AG09319 (cell line): ENCODE measurements at regions not wholly inside any gene's neighbourhood (a gene's known extent, or its start where the extent isn't known, plus 50 kb on each side); places are given as distances from the start of the nearest gene placed in this dataset.

ENCODE experiments used
- DNase-seq: peaks from one replicate; pipeline ENCODE4 v3.0.0-alpha.2; 2010; ENCODE audit warnings: low read depth; ENCODE audit errors: extremely low read depth
- TF ChIP-seq, protein P1 (sequence below): IDR thresholded peaks from 2 replicates; pipeline ENCODE4 v1.5.1; 2011; ENCODE audit warnings: low read depth, mild to moderate bottlenecking, inconsistent platforms, low read length, moderate library complexity

GRCh38 chr2:221777119-221777518, 205.0 kb upstream of the EPHA4 start:
- TF ChIP-seq, protein P1, sequence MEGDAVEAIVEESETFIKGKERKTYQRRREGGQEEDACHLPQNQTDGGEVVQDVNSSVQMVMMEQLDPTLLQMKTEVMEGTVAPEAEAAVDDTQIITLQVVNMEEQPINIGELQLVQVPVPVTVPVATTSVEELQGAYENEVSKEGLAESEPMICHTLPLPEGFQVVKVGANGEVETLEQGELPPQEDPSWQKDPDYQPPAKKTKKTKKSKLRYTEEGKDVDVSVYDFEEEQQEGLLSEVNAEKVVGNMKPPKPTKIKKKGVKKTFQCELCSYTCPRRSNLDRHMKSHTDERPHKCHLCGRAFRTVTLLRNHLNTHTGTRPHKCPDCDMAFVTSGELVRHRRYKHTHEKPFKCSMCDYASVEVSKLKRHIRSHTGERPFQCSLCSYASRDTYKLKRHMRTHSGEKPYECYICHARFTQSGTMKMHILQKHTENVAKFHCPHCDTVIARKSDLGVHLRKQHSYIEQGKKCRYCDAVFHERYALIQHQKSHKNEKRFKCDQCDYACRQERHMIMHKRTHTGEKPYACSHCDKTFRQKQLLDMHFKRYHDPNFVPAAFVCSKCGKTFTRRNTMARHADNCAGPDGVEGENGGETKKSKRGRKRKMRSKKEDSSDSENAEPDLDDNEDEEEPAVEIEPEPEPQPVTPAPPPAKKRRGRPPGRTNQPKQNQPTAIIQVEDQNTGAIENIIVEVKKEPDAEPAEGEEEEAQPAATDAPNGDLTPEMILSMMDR = no peak
- no peak for DNase-seq

GRCh38 chr2:221775096-221775495, 203.0 kb upstream of the EPHA4 start:
- TF ChIP-seq, protein P1 = no peak
- no peak for DNase-seq

- DNase-seq = no peak
- TF ChIP-seq, protein P1 = no peak
These were observed 202.0 kb upstream of the EPHA4 start for GRCh38 chr2:221774136-221774535.

DNA sequence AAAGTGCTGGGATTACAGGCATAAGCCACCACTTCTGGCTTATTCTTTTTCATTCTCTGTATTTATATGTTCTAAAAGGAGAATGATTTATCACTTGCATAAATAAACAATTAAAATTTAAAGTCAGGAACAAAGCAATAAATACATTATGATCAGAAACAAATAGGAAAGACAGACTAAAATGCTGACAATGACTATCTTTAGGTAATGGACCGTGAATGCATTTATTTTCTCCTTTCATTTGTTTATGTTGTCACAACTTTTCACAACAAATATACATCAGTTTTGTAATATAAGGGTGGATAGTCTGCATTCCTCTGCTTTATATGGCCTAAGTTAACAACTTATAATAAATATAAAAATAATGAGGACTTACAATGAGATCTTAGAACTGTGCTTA, 199.2 kb upstream of the EPHA4 start:
- TF ChIP-seq, protein P1 = no peak
- no peak for DNase-seq

GRCh38 chr2:221767106-221768012, 195.3 kb upstream of the EPHA4 start:
- TF ChIP-seq, protein P1 = no peak
- DNase-seq = no peak

DNA sequence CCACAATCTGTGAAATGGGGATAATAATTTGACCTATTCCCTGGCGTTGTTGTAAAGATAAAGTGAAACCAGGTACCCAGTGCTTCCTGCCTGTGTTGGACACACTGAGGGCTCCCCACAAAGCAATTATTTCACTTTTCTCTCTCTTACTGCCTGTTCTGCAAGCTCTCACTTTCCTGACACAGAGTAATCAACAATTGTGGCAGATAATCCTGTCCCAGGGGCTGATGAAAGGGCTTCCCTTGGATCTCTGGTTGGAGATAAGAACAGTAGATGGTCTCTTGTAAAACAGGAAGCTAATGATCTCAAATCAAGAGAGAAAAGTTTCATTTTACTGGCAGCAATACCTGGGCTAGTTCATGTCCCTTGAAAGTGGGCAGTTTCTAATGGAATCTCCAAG, 190.4 kb upstream of the EPHA4 start:
- TF ChIP-seq, protein P1 = no peak
- DNase-seq = no peak

DNA sequence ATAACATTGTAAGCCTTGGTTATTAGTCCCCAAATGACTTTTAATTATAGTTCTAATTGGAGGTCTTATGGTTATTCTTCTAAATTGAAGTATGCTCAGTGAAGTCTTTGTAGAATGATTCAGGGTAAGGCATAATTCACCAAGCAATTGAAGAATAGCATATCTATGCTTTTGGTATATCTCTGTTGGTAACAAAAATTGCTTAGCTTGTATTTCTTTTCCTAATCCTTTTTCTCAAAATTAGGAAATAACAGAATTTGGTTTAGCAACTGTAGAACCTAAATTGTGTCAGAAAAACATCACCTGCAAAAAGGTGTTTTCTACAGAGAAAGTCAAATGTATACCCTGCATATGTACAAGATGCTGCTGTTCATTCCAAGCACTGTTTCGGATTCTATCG, 189.2 kb upstream of the EPHA4 start:
- DNase-seq = no peak
- TF ChIP-seq, protein P1 = no peak
